Right ventricle myocardium superior (tissue), 1 donor: ENCODE measurements at regions not wholly inside any gene's neighbourhood (a gene's known extent, or its start where the extent isn't known, plus 50 kb on each side); places are given as distances from the start of the nearest gene placed in this dataset.
A peak's percentile ranks its signal among the peaks of the same experiment; 100 is the strongest.

ENCODE experiments used
- ATAC-seq: fragments of 200-7000 bp; cut with Tn5 transposase; one replicate; pipeline ENCODE4 v1.9.1; 2020; ENCODE audit warnings: mild to moderate bottlenecking; ENCODE audit not compliant: poor library complexity
- DNase-seq: peaks from one replicate; pipeline ENCODE4 v3.0.0-alpha.2; 2020
- intact Hi-C: fragments of 100-400 bp; cut with DNase I; formaldehyde crosslinking; loops from one replicate; pipeline ENCODE4 v1.11.2; 2022
- donor health status: DM: no; HTN: yes; CAD: no; lungs with severe emphysema.

GRCh38 chr6:28585335-28585734, 59.7 kb downstream of the GPX5 start:
- intact Hi-C loops: no loop called here

GRCh38 chr6:28586324-28586723, 60.6 kb downstream of the GPX5 start:
- ATAC-seq: no peak
- intact Hi-C loops: no loop called here
- DNase-seq: no peak

More at GRCh38 chr6:28585335-28585734, 59.7 kb downstream of the GPX5 start:
- DNase-seq (no peak), ATAC-seq (no peak)

GRCh38 chr6:28586962-28587745, 61.5 kb downstream of the GPX5 start:
- intact Hi-C loops: no loop called here
- ATAC-seq: peak; percentile 98
- DNase-seq: peak; percentile 61

- no peak for DNase-seq
- intact Hi-C loops: no loop called here
- no peak for ATAC-seq
These were observed 62.0 kb downstream of the GPX5 start for GRCh38 chr6:28587746-28588075.

- intact Hi-C loops: no loop called here
These were observed 63.0 kb downstream of the GPX5 start for GRCh38 chr6:28588666-28589065.

GRCh38 chr6:28589234-28589956, 63.7 kb downstream of the GPX5 start:
- DNase-seq: no peak
- ATAC-seq: peak; percentile 36
- intact Hi-C loops: no loop called here

More at GRCh38 chr6:28588666-28589065, 63.0 kb downstream of the GPX5 start:
- ATAC-seq (no peak), DNase-seq (no peak)

- DNase-seq: no peak
- no peak for ATAC-seq
- intact Hi-C loops: no loop called here
These were observed 64.3 kb downstream of the GPX5 start for GRCh38 chr6:28589957-28590349.

GRCh38 chr6:28597217-28597835, 71.6 kb downstream of the GPX5 start:
- no peak for ATAC-seq
- intact Hi-C loops: no loop called here
- DNase-seq: no peak

- intact Hi-C loops: no loop called here
- DNase-seq (no peak), ATAC-seq (no peak)
These were observed 72.4 kb downstream of the GPX5 start for GRCh38 chr6:28597924-28598722.

GRCh38 chr6:28598757-28599686, 73.3 kb downstream of the GPX5 start:
- no peak for ATAC-seq
- intact Hi-C loops: no loop called here
- DNase-seq: no peak

- intact Hi-C loops: no loop called here
- ATAC-seq (no peak), DNase-seq (no peak)
These were observed 74.6 kb downstream of the GPX5 start for GRCh38 chr6:28600245-28600644.

- intact Hi-C loops: no loop called here
- ATAC-seq: no peak
- no peak for DNase-seq
These were observed 78.2 kb downstream of the GPX5 start for GRCh38 chr6:28603891-28604290.

- DNase-seq: no peak
- intact Hi-C loops: no loop called here
- ATAC-seq: no peak
These were observed 81.0 kb downstream of the GPX5 start for GRCh38 chr6:28606424-28607391.

- no peak for ATAC-seq
- DNase-seq: no peak
- intact Hi-C loops: no loop called here
These were observed 82.3 kb downstream of the GPX5 start for GRCh38 chr6:28607990-28608389.

- intact Hi-C loops: no loop called here
- DNase-seq: no peak
These were observed 84.0 kb downstream of the GPX5 start for GRCh38 chr6:28609672-28610071.

GRCh38 chr6:28615616-28615954, 89.9 kb downstream of the GPX5 start:
- DNase-seq (no peak), ATAC-seq (no peak)
- intact Hi-C loops: no loop called here

More at GRCh38 chr6:28609672-28610071, 84.0 kb downstream of the GPX5 start:
- ATAC-seq: no peak
